ENCODE measurements at regions not wholly inside any gene's neighbourhood (a gene's known extent, or its start where the extent isn't known, plus 50 kb on each side); places are given as distances from the start of the nearest gene placed in this dataset.

GRCh38 chr1:184284900-184285299 is 101.9 kb upstream of the C1orf21 start:
- DNase-seq = no peak

- DNase-seq = no peak
These were observed 101.3 kb upstream of the C1orf21 start for GRCh38 chr1:184285401-184286087.

GRCh38 chr1:184287001-184287400 is 99.8 kb upstream of the C1orf21 start:
- DNase-seq = no peak

- peak; percentile 34 for DNase-seq
These were observed 96.8 kb upstream of the C1orf21 start for GRCh38 chr1:184289825-184290550.

GRCh38 chr1:184291701-184292100 is 95.1 kb upstream of the C1orf21 start:
- DNase-seq = no peak

- no peak for DNase-seq
These were observed 94.7 kb upstream of the C1orf21 start for GRCh38 chr1:184292101-184292500.

GRCh38 chr1:184294101-184294500 is 92.7 kb upstream of the C1orf21 start:
- DNase-seq = no peak

GRCh38 chr1:184296466-184297243 is 90.2 kb upstream of the C1orf21 start:
- peak; percentile 88 for DNase-seq

- no peak for DNase-seq
These were observed 89.5 kb upstream of the C1orf21 start for GRCh38 chr1:184297244-184297750.

GRCh38 chr1:184298440-184299405 is 88.1 kb upstream of the C1orf21 start:
- DNase-seq = no peak

GRCh38 chr1:184299406-184299790 is 87.4 kb upstream of the C1orf21 start:
- no peak for DNase-seq

- no peak for DNase-seq
These were observed 87.0 kb upstream of the C1orf21 start for GRCh38 chr1:184299796-184300195.

- DNase-seq = no peak
These were observed 86.4 kb upstream of the C1orf21 start for GRCh38 chr1:184300446-184300845.

- no peak for DNase-seq
These were observed 85.6 kb upstream of the C1orf21 start for GRCh38 chr1:184301227-184301626.

GRCh38 chr1:184302346-184302745 is 84.5 kb upstream of the C1orf21 start:
- no peak for DNase-seq

GRCh38 chr1:184310157-184310819 is 76.5 kb upstream of the C1orf21 start:
- no peak for DNase-seq

GRCh38 chr1:184311580-184311979 is 75.2 kb upstream of the C1orf21 start:
- no peak for DNase-seq

- no peak for DNase-seq
These were observed 71.6 kb upstream of the C1orf21 start for GRCh38 chr1:184315254-184315653.

GRCh38 chr1:184319879-184320278 is 67.0 kb upstream of the C1orf21 start:
- DNase-seq = no peak

- no peak for DNase-seq
These were observed 64.6 kb upstream of the C1orf21 start for GRCh38 chr1:184322253-184322652.

- no peak for DNase-seq
These were observed 61.9 kb upstream of the C1orf21 start for GRCh38 chr1:184324972-184325371.

- DNase-seq = no peak
These were observed 60.6 kb upstream of the C1orf21 start for GRCh38 chr1:184326278-184326677.
